ENCODE measurements at regions not wholly inside any gene's neighbourhood (a gene's known extent, or its start where the extent isn't known, plus 50 kb on each side); places are given as distances from the start of the nearest gene placed in this dataset.
A peak's percentile ranks its signal among the peaks of the same experiment; 100 is the strongest.
"Not testable (repeated sequence)": the region's sequence is repeated elsewhere in the genome, so short reads cannot be mapped to it uniquely, and the experiment has no call there.

- no peak for DNase-seq (ENCODE audit: low spot score)
Observed at GRCh38 chr10:133020193-133020817, 67.4 kb upstream of the ADGRA1 start.

GRCh38 chr10:133019651-133020050 lies 68.1 kb upstream of the ADGRA1 start:
- DNase-seq (ENCODE audit: low spot score) = no peak

GRCh38 chr10:133019191-133019590 lies 68.5 kb upstream of the ADGRA1 start:
- no peak for DNase-seq (ENCODE audit: low spot score)

GRCh38 chr10:133018491-133018890 lies 69.2 kb upstream of the ADGRA1 start:
- DNase-seq (ENCODE audit: low spot score) = no peak

GRCh38 chr10:133017203-133017601 lies 70.5 kb upstream of the ADGRA1 start:
- DNase-seq (ENCODE audit: low spot score) = no peak

- no peak for DNase-seq (ENCODE audit: low spot score)
Observed at GRCh38 chr10:133016493-133017202, 71.1 kb upstream of the ADGRA1 start.

GRCh38 chr10:133015816-133016462 lies 71.8 kb upstream of the ADGRA1 start:
- DNase-seq (ENCODE audit: low spot score) = no peak

- no peak for DNase-seq (ENCODE audit: low spot score)
Observed at GRCh38 chr10:133015321-133015720, 72.4 kb upstream of the ADGRA1 start.

- DNase-seq (ENCODE audit: low spot score) = no peak
Observed at GRCh38 chr10:133014416-133015210, 72.2 kb upstream of the CFAP46 start.

- peak; percentile 71 for DNase-seq (ENCODE audit: low spot score)
Observed at GRCh38 chr10:133013463-133013862, 71.1 kb upstream of the CFAP46 start.

- no peak for DNase-seq (ENCODE audit: low spot score)
Observed at GRCh38 chr10:133012573-133013359, 70.4 kb upstream of the CFAP46 start.

- peak; percentile 40 for DNase-seq (ENCODE audit: low spot score)
Observed at GRCh38 chr10:133011882-133012281, 69.5 kb upstream of the CFAP46 start.

- DNase-seq (ENCODE audit: low spot score) = not testable (repeated sequence)
Observed at GRCh38 chr10:133011393-133011792, 69.0 kb upstream of the CFAP46 start.

GRCh38 chr10:133010843-133011179 lies 68.4 kb upstream of the CFAP46 start:
- DNase-seq (ENCODE audit: low spot score) = not testable (repeated sequence)

- DNase-seq (ENCODE audit: low spot score) = peak; percentile 19
Observed at GRCh38 chr10:133010095-133010842, 67.9 kb upstream of the CFAP46 start.

- DNase-seq (ENCODE audit: low spot score) = peak; percentile 78
Observed at GRCh38 chr10:133009218-133009950, 67.0 kb upstream of the CFAP46 start.

- DNase-seq (ENCODE audit: low spot score) = no peak
Observed at GRCh38 chr10:133008736-133009135, 66.4 kb upstream of the CFAP46 start.

GRCh38 chr10:133008196-133008595 lies 65.8 kb upstream of the CFAP46 start:
- no peak for DNase-seq (ENCODE audit: low spot score)

- no peak for DNase-seq (ENCODE audit: low spot score)
Observed at GRCh38 chr10:133007360-133007858, 65.0 kb upstream of the CFAP46 start.

- DNase-seq (ENCODE audit: low spot score) = no peak
Observed at GRCh38 chr10:133006806-133007205, 64.4 kb upstream of the CFAP46 start.

Data from kidney tubule cell (primary cell).